Lower leg skin (tissue), 3 donors: ENCODE measurements at regions not wholly inside any gene's neighbourhood (a gene's known extent, or its start where the extent isn't known, plus 50 kb on each side); places are given as distances from the start of the nearest gene placed in this dataset.

Experiments used
- POLR2A ChIP-seq, 2 donors: fragments of 450-650 bp; IDR thresholded peaks; one replicate each; pipeline ENCODE4 v1.6.1; 2016 to 2017; ENCODE audit warnings: antibody characterized with exemption in 2 of 2, mild to moderate bottlenecking in 1 of 2, moderate library complexity in 1 of 2
- TF ChIP-seq, protein P1 (sequence below), 3 donors: fragments of 450-650 bp; IDR thresholded peaks; one replicate each; pipeline ENCODE4 v1.5.1; 2016; ENCODE audit warnings: antibody characterized with exemption in 3 of 3, mild to moderate bottlenecking in 3 of 3, moderate library complexity in 2 of 3

- TF ChIP-seq, protein P1, sequence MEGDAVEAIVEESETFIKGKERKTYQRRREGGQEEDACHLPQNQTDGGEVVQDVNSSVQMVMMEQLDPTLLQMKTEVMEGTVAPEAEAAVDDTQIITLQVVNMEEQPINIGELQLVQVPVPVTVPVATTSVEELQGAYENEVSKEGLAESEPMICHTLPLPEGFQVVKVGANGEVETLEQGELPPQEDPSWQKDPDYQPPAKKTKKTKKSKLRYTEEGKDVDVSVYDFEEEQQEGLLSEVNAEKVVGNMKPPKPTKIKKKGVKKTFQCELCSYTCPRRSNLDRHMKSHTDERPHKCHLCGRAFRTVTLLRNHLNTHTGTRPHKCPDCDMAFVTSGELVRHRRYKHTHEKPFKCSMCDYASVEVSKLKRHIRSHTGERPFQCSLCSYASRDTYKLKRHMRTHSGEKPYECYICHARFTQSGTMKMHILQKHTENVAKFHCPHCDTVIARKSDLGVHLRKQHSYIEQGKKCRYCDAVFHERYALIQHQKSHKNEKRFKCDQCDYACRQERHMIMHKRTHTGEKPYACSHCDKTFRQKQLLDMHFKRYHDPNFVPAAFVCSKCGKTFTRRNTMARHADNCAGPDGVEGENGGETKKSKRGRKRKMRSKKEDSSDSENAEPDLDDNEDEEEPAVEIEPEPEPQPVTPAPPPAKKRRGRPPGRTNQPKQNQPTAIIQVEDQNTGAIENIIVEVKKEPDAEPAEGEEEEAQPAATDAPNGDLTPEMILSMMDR (IDR thresholded peaks at IDR 0.05), result no peak
- TF ChIP-seq POLR2A (IDR thresholded peaks at IDR 0.05), result no peak
These were observed 173.6 kb downstream of the CDC5L start for GRCh38 chr6:44561060-44561623.
